ENCODE measurements at regions not wholly inside any gene's neighbourhood (a gene's known extent, or its start where the extent isn't known, plus 50 kb on each side); places are given as distances from the start of the nearest gene placed in this dataset.

DNA sequence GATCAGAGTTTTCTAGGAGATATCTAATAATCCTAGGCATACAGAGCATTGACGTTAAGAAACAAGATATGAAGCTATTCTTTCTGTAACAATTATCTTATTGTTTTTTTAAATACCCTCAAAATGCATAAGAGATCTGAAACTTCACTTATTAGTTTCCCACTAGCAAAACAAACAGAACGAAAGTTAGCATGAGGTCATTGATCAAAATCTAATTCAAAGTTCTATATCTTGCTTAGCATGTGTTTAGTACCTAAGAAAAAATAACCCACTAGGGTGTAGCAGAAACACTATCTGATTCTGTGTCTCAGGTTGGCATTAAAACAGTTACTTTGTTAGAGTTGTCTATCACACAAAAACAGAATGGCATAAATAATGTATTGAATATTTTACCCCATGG is 1288.4 kb downstream of the EPHA7 start:
- no peak for TF ChIP-seq GATA2 (IDR thresholded peaks at IDR 0.05; ENCODE audit: low read depth, low read length)
- TF ChIP-seq GATA3 (IDR thresholded peaks at IDR 0.05; ENCODE audit: low read depth, low read length): no peak
